ENCODE measurements at regions not wholly inside any gene's neighbourhood (a gene's known extent, or its start where the extent isn't known, plus 50 kb on each side); places are given as distances from the start of the nearest gene placed in this dataset.

DNA sequence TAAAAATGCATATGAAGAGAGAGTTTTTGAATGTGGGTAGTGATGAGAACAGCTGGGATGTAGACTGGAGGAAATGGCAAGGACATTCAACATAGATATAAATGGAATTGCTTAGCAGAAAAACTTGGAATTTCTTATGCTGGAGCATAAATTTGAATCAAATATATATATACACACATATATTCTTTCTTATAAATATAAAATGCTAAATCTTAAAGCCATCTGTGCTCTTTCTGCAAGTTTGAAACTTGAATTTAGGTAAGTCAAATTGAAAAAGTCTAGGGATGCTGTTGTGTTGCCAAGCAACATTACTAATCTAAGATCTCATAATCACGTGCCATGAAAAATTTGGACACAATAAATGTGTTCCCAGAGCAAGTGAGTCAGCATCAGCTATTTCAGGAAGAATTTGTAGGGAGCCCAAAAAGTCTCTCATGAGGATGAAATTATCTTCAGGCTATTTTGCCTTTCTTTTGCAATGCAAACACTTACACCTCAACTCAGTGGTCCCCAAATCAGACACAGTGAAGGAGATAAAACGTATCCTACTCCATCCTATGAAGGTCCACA lies 58.4 kb upstream of the ALDH1A1 start:
- no peak for DNase-seq

DNA sequence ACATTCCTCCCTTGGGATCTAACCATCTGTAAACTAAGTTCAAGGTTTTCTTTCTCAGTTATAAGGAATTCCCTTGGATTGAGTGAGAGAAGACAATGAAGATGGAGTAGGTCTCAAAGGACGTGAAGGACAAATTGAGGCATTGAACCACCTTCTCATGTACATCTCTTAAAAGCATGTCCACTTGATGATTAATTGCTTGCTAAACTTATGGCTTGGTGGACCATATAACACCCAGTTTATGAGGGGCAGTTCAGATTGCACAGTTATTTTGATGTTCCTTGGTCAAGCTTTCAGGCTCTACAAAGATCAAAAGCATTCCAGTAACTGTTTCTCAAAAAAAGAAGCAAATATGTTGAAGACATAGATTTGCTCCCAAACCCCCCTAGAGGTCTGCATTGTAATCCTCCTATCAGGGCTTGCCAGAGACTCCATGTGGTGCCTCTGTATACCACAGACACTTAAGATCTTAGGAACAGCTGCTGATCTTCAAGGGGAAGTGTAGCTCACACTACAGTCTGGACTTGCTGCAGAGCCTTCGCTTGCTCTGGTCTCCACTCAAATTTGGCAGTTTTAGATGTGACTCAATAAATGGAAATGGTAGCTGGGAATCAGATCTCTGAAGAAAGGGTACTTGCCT lies 56.9 kb upstream of the ALDH1A1 start:
- DNase-seq, result no peak

DNA sequence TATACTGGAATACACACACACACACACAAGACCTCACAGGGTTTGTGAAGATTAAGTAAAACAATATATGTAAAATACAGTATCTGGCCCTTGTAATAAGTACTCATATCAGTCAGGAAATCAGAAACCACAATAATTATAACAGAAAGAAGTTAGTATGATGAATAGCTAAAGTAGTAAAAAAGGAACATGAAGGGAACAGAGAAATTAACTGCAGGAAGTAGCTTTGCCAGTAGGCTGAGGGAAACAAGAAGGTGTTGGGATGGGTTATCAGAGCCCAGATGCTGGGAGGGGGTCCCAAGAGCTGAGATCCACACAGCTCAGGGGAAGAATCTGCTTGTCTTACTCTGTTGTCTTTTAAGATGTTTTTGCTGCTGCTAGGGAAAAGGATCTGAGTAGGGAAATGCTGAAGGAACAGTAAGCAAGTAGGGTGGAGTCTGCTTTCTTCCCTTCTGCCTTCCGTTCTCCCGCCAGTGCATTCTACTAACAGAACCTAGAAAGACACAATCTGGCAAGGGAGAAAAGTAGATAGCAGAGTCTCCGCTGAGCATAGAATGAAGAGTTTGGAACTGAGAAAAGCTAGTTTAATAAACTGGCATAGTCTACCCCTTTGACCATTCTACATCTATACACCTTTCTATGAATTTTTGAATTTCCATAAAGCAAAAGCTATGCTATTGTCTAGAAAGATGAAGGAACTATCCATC lies 55.3 kb upstream of the ALDH1A1 start:
- DNase-seq, result no peak

DNA sequence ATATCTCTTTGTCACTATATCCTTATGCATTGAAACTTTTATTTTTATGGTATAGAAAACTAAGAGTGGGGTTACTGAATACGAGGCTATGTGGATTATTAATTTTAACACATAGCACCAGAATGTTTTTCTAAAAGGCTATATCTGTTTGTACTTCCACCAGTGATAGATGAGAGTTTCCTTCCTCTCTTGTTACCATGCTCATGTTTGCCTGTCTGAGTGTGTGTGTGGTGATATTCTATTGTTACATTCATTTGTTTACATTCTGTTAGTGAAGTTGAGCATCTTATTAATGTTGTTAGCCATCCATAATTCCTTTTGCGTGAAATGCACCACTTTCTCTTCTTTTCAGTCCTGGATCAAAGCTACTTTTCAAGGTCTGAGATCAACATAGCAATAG lies 54.1 kb upstream of the ALDH1A1 start:
- no peak for DNase-seq
